GM18951 (cell line): ENCODE measurements at regions not wholly inside any gene's neighbourhood (a gene's known extent, or its start where the extent isn't known, plus 50 kb on each side); places are given as distances from the start of the nearest gene placed in this dataset.

Source experiments
- POLR2A ChIP-seq: IDR thresholded peaks from 4 replicates; pipeline ENCODE4 v1.6.1; 2011; ENCODE audit warnings: mild to moderate bottlenecking; ENCODE audit not compliant: insufficient read length, insufficient read depth; ENCODE audit errors: extremely low read depth
- in situ Hi-C: fragments of 300-500 bp; cut with MboI; formaldehyde crosslinking; loops from one replicate; pipeline ENCODE4 v1.12.0; 2022; ENCODE audit warnings: low sequenced_read_pairs, mixed read lengths, inconsistent platforms; ENCODE audit not compliant: unreplicated experiment

DNA sequence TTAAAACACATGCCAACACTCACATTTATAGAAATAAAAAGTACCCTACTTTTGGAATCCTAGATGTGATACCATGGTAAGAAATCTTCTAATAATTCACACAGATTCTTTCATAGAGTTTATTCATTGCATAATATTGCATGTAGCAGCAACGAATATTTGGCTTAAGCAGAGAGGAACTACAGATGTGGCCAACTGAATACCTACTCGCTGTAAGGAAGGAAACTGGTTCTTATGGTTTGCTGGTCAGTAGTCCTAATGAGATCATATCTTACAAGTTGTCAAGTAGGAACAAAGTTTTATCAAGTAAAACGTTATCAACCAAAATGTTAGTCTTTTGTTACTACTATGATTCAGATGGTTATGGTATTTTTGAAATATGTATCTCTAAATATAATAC lies 996.1 kb downstream of the PDHA2 start:
- in situ Hi-C loops = no loop called here
- no peak for TF ChIP-seq POLR2A

DNA sequence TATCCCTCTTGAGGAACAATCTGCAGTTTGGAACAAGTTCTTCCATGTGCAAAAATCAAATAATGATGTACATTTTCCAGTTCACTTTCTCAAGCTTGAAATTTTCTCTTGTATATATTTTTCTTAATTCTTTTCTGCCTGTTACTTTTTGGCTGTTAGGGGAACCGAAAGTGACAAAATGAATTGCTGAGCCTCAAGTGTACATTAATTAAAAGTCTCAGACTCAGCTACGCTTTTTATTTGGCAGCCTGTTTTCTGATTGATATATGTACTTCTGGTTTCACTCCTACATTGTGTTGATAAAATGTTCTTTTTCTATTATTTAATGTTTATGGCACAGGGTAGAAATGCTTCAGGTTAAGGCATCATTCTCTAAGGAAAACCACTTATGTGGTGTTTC lies 999.5 kb downstream of the PDHA2 start:
- in situ Hi-C loops = no loop called here
- no peak for TF ChIP-seq POLR2A

DNA sequence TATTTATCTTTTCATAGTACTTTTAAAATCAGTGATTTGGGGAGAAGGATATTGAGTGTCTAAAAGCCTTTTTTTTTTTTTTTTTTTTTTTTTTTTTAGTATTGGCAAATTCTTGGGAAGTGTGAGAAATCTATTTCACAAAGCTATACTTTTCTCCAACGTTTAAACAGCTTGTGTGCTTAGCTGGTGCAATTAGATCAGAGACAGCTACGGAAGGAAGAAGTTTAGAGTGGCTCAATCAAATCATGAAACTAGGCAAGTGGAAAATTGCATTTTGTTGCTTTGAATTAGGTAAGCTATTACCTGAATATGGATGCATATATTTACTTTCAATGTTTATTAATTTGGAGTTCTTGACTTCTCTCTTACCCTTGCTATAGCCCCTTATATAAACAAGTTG lies 1001.9 kb downstream of the PDHA2 start:
- in situ Hi-C loops = no loop called here
- TF ChIP-seq POLR2A = no peak

- TF ChIP-seq POLR2A = no peak
- in situ Hi-C loops = no loop called here
Measured at GRCh38 chr4:96844858-96845490, 1005.1 kb downstream of the PDHA2 start.

DNA sequence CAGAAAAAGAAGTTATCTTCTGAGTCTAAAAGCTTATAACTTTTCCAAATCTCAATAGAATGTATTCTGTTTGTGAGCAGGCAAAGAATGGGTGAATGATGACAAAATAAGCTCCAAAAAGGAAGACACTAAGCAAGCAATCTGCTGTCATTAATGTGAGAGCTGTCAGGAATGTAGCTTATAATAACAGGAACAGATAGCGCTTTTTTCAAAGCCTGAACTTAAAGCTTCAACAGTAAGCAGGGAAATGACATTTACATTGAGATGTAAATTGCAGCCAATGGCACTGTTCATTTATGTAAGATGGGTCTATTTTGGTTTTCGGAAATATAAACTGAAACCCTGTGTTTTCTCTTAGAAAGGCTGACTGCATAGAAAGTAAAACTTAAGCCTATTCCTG lies 1005.9 kb downstream of the PDHA2 start:
- in situ Hi-C loops = no loop called here
- TF ChIP-seq POLR2A = no peak

GRCh38 chr4:96874657-96875056 lies 1034.8 kb downstream of the PDHA2 start:
- no peak for TF ChIP-seq POLR2A
- in situ Hi-C loops = no loop called here

DNA sequence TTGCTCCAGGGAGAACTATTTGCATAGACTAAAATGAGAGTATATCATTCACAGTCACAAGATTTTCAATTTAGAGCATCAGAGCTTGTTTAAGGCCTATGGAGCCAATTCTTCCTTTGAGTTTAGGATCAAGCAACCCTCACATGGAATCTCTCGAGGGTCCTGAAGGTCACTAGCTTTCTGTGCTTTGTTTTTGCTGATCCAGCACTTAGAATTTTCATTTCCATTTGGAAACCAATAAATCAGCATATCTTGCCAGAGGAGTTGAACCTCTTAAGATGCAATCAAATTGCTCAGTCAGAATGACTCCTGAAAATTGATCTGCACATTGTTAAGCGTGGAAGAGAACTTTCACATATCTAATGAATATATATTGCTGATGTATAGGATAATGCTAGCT lies 1039.6 kb downstream of the PDHA2 start:
- in situ Hi-C loops = no loop called here
- TF ChIP-seq POLR2A = no peak

DNA sequence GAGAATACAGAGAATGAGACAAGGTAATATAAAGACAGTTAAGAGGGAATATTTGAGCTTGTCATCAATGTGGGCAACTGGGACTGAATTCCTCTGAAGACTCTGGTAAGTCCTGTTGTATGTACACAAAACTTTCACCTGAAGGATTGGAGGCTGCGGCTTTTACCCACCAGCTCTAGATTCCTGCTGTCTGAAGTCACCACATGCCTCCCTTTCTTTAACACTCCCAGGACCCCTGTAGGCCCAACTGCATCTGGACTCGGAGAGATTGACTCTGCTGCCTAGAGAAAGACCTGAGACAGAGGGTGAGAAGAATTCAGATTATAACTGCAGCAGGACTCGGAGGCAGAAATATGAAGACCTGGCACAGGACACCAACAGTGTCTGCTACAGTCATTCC lies 1048.0 kb downstream of the PDHA2 start:
- no peak for TF ChIP-seq POLR2A
- in situ Hi-C loops = no loop called here

DNA sequence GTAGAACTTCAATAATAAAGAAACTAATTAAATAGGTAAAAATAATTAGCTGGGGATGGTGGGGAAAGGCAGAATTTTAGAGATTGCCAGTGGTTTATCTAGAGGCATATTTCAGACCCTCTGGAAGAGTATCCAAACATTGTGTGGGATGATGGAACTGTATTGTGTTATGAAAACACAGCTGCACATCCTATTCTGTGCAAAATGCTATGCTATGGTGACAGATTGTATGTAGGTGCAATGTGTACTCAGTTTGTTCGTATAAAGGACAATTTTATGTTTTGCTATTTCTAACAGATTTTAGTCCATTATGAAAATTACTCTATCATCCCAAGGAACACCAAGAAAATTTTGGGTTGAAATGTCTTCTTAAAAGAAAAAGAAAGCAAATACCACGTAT lies 1054.7 kb downstream of the PDHA2 start:
- in situ Hi-C loops = no loop called here
- TF ChIP-seq POLR2A = no peak

DNA sequence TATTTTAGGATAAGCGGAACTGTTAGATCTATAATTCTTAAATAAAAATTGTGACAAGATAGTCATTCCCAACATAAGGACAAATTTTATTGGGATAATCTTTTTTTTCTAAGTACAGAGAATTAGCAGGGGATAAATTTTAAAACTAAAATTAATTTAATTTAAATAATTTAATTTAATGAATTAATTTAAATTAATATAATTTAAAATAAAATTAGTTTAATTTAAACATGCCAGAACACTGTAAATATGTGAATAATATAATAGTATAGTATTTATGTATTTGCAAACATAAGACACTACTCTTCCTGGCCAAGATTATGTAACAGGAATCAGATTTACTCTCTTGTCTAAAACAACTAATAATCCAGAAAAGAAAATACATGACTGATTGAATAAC lies 1055.9 kb downstream of the PDHA2 start:
- no peak for TF ChIP-seq POLR2A
- in situ Hi-C loops = no loop called here

GRCh38 chr4:96912716-96913115 lies 1072.8 kb downstream of the PDHA2 start:
- in situ Hi-C loops = no loop called here
- TF ChIP-seq POLR2A = no peak

GRCh38 chr4:96913441-96914080 lies 1073.7 kb downstream of the PDHA2 start:
- in situ Hi-C loops = no loop called here
- TF ChIP-seq POLR2A = no peak

GRCh38 chr4:96916711-96917110 lies 1076.8 kb downstream of the PDHA2 start:
- TF ChIP-seq POLR2A = no peak
- in situ Hi-C loops = no loop called here

GRCh38 chr4:96936886-96937285 lies 1097.0 kb downstream of the PDHA2 start:
- in situ Hi-C loops = no loop called here

More at GRCh38 chr4:96936886-96937285, 1097.0 kb downstream of the PDHA2 start:
- no peak for TF ChIP-seq POLR2A
